ENCODE measurements at regions not wholly inside any gene's neighbourhood (a gene's known extent, or its start where the extent isn't known, plus 50 kb on each side); places are given as distances from the start of the nearest gene placed in this dataset.

DNA sequence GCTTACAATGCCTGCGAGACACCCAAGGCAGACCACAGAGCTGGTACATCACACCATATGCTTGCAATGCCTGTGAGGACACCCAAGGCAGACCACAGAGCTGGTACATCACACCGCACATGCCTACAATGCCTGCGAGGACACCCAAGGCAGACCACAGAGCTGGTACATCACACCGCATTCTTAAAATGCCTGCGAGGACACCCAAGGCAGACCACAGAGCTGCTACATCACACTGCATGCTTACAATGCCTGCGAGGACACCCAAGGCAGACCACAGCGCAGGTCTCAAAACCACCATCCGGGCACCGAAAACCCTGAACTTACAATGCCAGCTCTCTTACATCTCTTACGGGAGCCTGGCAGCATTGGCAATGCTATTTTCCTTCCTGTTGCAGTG, 799.6 kb downstream of the GALR1 start:
- TF ChIP-seq, protein P1, sequence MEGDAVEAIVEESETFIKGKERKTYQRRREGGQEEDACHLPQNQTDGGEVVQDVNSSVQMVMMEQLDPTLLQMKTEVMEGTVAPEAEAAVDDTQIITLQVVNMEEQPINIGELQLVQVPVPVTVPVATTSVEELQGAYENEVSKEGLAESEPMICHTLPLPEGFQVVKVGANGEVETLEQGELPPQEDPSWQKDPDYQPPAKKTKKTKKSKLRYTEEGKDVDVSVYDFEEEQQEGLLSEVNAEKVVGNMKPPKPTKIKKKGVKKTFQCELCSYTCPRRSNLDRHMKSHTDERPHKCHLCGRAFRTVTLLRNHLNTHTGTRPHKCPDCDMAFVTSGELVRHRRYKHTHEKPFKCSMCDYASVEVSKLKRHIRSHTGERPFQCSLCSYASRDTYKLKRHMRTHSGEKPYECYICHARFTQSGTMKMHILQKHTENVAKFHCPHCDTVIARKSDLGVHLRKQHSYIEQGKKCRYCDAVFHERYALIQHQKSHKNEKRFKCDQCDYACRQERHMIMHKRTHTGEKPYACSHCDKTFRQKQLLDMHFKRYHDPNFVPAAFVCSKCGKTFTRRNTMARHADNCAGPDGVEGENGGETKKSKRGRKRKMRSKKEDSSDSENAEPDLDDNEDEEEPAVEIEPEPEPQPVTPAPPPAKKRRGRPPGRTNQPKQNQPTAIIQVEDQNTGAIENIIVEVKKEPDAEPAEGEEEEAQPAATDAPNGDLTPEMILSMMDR (IDR thresholded peaks at IDR 0.05; ENCODE audit: borderline replicate concordance, extremely low read depth, low read length, poor library complexity, severe bottlenecking): no peak
- no peak for TF ChIP-seq EZH2 (IDR thresholded peaks at IDR 0.05; ENCODE audit: borderline replicate concordance, low read depth, low read length, severe bottlenecking)

Data from DND-41 (cell line).